ENCODE measurements at regions not wholly inside any gene's neighbourhood (a gene's known extent, or its start where the extent isn't known, plus 50 kb on each side); places are given as distances from the start of the nearest gene placed in this dataset.

DNA sequence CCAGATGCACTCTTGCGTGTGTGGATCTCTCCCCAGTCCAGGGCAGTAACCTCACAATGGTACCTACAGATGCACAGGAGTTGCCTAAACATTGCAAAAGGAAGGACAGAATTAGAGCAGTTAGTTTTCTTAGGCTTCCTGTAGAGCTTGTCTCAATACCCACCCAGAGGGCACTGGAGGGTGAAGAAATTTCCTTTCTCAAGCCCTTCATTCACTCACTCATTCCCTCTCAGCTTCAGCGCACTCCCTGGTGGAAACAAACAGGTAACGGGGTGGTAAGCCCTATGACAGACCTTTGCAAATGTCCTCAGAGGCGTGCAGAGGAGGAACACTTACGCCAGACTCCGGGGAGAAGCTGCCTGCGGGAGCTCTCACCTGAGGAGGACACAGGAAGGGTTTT lies 267.4 kb upstream of the HES1 start:
- no peak for TF ChIP-seq POLR2A (IDR thresholded peaks at IDR 0.05)
- no peak for TF ChIP-seq CTCF (IDR thresholded peaks at IDR 0.05)
